ENCODE measurements at regions not wholly inside any gene's neighbourhood (a gene's known extent, or its start where the extent isn't known, plus 50 kb on each side); places are given as distances from the start of the nearest gene placed in this dataset.

DNA sequence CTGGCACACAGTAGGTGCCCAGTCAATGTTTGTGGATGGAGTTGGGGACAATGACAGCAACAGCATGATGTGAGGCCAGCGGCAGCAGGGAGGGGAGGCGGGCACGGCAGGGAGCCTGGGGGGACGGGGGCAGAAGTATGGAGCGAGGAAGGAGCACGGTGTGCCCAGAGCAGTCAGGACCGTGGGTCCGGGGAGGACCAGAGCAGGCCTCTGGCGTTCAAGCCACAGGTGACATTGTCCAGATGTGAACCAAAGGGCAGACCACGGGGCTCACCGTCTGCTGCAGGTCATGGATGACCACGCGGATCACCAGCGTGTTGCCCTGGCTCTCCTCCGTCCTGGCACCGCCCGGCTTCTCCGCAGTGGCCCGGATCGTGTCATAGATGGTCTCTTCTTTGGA, 105.5 kb downstream of the SHANK2 start:
- TF ChIP-seq, protein P1, sequence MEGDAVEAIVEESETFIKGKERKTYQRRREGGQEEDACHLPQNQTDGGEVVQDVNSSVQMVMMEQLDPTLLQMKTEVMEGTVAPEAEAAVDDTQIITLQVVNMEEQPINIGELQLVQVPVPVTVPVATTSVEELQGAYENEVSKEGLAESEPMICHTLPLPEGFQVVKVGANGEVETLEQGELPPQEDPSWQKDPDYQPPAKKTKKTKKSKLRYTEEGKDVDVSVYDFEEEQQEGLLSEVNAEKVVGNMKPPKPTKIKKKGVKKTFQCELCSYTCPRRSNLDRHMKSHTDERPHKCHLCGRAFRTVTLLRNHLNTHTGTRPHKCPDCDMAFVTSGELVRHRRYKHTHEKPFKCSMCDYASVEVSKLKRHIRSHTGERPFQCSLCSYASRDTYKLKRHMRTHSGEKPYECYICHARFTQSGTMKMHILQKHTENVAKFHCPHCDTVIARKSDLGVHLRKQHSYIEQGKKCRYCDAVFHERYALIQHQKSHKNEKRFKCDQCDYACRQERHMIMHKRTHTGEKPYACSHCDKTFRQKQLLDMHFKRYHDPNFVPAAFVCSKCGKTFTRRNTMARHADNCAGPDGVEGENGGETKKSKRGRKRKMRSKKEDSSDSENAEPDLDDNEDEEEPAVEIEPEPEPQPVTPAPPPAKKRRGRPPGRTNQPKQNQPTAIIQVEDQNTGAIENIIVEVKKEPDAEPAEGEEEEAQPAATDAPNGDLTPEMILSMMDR (IDR thresholded peaks at IDR 0.05): no peak
- TF ChIP-seq RAD21 (conservative IDR thresholded peaks at IDR 0.05 in 1 of 2, IDR thresholded peaks at IDR 0.05 in 1 of 2): no peak
- TF ChIP-seq, protein P2, sequence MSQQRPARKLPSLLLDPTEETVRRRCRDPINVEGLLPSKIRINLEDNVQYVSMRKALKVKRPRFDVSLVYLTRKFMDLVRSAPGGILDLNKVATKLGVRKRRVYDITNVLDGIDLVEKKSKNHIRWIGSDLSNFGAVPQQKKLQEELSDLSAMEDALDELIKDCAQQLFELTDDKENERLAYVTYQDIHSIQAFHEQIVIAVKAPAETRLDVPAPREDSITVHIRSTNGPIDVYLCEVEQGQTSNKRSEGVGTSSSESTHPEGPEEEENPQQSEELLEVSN (IDR thresholded peaks at IDR 0.05; ENCODE audit: borderline replicate concordance, low read depth): no peak
- TF ChIP-seq, protein P3, sequence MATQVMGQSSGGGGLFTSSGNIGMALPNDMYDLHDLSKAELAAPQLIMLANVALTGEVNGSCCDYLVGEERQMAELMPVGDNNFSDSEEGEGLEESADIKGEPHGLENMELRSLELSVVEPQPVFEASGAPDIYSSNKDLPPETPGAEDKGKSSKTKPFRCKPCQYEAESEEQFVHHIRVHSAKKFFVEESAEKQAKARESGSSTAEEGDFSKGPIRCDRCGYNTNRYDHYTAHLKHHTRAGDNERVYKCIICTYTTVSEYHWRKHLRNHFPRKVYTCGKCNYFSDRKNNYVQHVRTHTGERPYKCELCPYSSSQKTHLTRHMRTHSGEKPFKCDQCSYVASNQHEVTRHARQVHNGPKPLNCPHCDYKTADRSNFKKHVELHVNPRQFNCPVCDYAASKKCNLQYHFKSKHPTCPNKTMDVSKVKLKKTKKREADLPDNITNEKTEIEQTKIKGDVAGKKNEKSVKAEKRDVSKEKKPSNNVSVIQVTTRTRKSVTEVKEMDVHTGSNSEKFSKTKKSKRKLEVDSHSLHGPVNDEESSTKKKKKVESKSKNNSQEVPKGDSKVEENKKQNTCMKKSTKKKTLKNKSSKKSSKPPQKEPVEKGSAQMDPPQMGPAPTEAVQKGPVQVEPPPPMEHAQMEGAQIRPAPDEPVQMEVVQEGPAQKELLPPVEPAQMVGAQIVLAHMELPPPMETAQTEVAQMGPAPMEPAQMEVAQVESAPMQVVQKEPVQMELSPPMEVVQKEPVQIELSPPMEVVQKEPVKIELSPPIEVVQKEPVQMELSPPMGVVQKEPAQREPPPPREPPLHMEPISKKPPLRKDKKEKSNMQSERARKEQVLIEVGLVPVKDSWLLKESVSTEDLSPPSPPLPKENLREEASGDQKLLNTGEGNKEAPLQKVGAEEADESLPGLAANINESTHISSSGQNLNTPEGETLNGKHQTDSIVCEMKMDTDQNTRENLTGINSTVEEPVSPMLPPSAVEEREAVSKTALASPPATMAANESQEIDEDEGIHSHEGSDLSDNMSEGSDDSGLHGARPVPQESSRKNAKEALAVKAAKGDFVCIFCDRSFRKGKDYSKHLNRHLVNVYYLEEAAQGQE (IDR thresholded peaks at IDR 0.05): no peak

Data from A549 (cell line).